Suprapubic skin (tissue), 4 donors: ENCODE measurements at regions not wholly inside any gene's neighbourhood (a gene's known extent, or its start where the extent isn't known, plus 50 kb on each side); places are given as distances from the start of the nearest gene placed in this dataset.

Source experiments
- POLR2A ChIP-seq, 2 donors: fragments of 450-650 bp; IDR thresholded peaks; one replicate each; pipeline ENCODE4 v1.6.1; 2017; ENCODE audit warnings: antibody characterized with exemption in 2 of 2, mild to moderate bottlenecking in 2 of 2, moderate library complexity in 2 of 2
- POLR2AphosphoS5 ChIP-seq, 3 donors: sonication (generic); formaldehyde crosslinking; IDR thresholded peaks; one replicate each; pipeline ENCODE4 v1.6.1; 2017; ENCODE audit warnings: antibody characterized with exemption in 3 of 3
- TF ChIP-seq, protein P1 (sequence below), 2 donors: fragments of 200-600 bp in 1 of 2; fragments of 450-650 bp in 1 of 2; sonication (generic) in 1 of 2; IDR thresholded peaks; one replicate each; pipeline ENCODE4 v1.5.1; 2016 to 2019; ENCODE audit warnings: antibody characterized with exemption in 2 of 2, mild to moderate bottlenecking in 1 of 2, moderate library complexity in 1 of 2

DNA sequence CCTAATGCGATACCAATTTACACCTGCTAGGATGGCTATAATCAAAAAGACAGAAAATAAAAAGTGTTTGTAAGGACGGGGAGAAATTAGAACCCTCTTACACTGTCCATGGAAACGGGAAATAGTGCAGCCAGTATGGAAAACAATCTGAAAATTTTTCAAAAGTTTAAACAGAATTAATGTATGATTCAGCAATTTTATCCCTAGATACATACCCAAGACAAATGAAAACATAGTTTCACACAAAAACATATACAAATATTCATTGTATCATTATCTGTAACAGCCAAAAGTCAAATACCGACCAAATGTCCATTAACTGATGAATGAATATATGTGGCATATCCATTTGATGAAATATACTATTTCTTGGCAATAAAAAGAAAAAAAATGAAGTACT is 313.5 kb upstream of the GYPC start:
- TF ChIP-seq, protein P1, sequence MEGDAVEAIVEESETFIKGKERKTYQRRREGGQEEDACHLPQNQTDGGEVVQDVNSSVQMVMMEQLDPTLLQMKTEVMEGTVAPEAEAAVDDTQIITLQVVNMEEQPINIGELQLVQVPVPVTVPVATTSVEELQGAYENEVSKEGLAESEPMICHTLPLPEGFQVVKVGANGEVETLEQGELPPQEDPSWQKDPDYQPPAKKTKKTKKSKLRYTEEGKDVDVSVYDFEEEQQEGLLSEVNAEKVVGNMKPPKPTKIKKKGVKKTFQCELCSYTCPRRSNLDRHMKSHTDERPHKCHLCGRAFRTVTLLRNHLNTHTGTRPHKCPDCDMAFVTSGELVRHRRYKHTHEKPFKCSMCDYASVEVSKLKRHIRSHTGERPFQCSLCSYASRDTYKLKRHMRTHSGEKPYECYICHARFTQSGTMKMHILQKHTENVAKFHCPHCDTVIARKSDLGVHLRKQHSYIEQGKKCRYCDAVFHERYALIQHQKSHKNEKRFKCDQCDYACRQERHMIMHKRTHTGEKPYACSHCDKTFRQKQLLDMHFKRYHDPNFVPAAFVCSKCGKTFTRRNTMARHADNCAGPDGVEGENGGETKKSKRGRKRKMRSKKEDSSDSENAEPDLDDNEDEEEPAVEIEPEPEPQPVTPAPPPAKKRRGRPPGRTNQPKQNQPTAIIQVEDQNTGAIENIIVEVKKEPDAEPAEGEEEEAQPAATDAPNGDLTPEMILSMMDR (IDR thresholded peaks at IDR 0.05), result no peak
- TF ChIP-seq POLR2AphosphoS5 (IDR thresholded peaks at IDR 0.05) (no peak), POLR2A (IDR thresholded peaks at IDR 0.05) (no peak)
